Astrocyte of the cerebellum (primary cell): ENCODE measurements at regions not wholly inside any gene's neighbourhood (a gene's known extent, or its start where the extent isn't known, plus 50 kb on each side); places are given as distances from the start of the nearest gene placed in this dataset.

Source experiments
- DNase-seq: peaks from one replicate; pipeline ENCODE4 v3.0.0-alpha.2; 2011; ENCODE audit warnings: low read depth
- H3K4me3 ChIP-seq: 2 replicates; pipeline ENCODE4 v1.5.1; 2011; ENCODE audit warnings: mild to moderate bottlenecking, low read depth, low read length, moderate library complexity
- CTCF ChIP-seq: IDR thresholded peaks from 2 replicates; pipeline ENCODE4 v1.5.1; 2012; ENCODE audit warnings: low read length, low read depth, moderate library complexity, mild to moderate bottlenecking; ENCODE audit errors: missing control alignments
- in situ Hi-C: cut with HindIII; loops from 2 replicates; pipeline ENCODE4 v1.10.0; 2017; ENCODE audit warnings: low sequenced_read_pairs

DNA sequence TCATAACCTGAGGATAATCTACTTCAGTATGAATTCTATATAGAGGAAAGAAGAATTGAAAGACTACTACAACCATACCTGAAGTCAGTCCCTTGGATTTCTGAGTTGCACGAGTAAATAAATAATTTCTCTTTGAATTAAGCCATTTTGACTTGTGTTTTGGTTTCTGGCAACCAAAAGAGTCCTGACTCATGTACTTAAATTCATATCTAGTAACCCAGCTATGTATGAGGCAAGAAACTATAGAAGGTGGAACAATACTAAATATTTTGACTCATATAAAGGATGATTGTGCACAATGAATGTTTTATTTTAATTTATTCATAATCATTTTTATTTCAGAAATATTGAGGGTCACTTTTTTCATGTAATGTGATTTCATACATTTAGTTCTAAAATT lies 276.8 kb downstream of the MEF2C start:
- no peak overlapping the region for H3K4me3 ChIP-seq
- no peak for DNase-seq
- no peak for TF ChIP-seq CTCF
- in situ Hi-C loops = no loop called here

DNA sequence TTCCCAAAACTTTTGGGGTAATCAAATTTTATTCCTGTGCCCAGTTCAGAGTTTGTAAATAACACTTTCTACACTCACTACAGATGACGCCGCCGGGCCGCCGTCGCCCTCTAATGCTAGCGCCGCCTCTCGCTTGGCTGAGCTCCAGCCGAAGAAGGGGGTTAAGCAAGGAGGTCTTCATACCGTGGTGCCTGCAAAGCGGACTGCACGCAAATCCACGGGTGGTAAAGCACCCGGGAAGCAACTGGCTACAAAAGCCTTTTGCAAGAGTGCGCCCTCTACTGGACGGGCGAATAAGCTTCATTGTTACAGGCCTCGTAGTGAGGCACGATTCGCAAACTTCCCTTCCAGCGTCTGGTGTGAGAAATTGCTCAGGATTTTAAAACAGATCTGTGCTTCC lies 280.4 kb downstream of the MEF2C start:
- H3K4me3 ChIP-seq = no peak overlapping the region
- no peak for DNase-seq
- TF ChIP-seq CTCF = peak; percentile 23
- in situ Hi-C loops = loop anchor here (5.0 kb wide), 1 partner anchor 40 kb away; no protein-coding TSS in a partner anchor

GRCh38 chr5:88594441-88594840 lies 288.5 kb downstream of the MEF2C start:
- in situ Hi-C loops = no loop called here
- DNase-seq = no peak
- TF ChIP-seq CTCF = no peak
- H3K4me3 ChIP-seq = no peak overlapping the region

GRCh38 chr5:88588609-88589008 lies 294.4 kb downstream of the MEF2C start:
- no peak for DNase-seq
- no peak overlapping the region for H3K4me3 ChIP-seq
- in situ Hi-C loops = no loop called here
- no peak for TF ChIP-seq CTCF

GRCh38 chr5:88583471-88583870 lies 299.5 kb downstream of the MEF2C start:
- no peak overlapping the region for H3K4me3 ChIP-seq
- in situ Hi-C loops = no loop called here
- no peak for TF ChIP-seq CTCF
- DNase-seq = no peak

GRCh38 chr5:88558366-88558765 lies 289.7 kb upstream of the TMEM161B start:
- in situ Hi-C loops = no loop called here
- H3K4me3 ChIP-seq = no peak overlapping the region
- no peak for TF ChIP-seq CTCF
- no peak for DNase-seq

DNA sequence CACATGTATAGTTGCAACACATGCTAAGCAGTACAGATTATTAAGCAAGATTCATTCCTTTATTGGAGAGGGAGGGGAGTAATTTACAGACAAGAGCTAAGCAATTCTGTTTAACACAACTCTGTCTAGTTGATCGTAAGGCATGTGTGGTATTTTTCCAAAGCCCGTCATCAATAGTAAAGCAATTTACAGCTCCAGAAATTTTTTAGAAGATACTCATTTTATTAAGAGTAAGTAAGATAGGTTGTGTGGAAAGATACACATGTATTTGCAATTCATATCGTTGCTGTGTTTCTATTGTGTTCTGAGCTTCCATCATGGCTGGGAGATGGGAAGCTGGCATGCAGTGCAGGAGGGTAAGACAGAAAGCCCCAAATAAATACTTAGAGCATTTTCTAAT lies 289.2 kb upstream of the TMEM161B start:
- in situ Hi-C loops = no loop called here
- no peak for TF ChIP-seq CTCF
- no peak overlapping the region for H3K4me3 ChIP-seq
- DNase-seq = no peak
